ELF-1 (cell line): ENCODE measurements at regions not wholly inside any gene's neighbourhood (a gene's known extent, or its start where the extent isn't known, plus 50 kb on each side); places are given as distances from the start of the nearest gene placed in this dataset.
A peak's percentile ranks its signal among the peaks of the same experiment; 100 is the strongest.

Source experiments
- DNase-seq: peaks from one replicate; pipeline ENCODE4 v3.0.0-alpha.2; 2016; ENCODE audit warnings: low read depth, low spot score

DNA sequence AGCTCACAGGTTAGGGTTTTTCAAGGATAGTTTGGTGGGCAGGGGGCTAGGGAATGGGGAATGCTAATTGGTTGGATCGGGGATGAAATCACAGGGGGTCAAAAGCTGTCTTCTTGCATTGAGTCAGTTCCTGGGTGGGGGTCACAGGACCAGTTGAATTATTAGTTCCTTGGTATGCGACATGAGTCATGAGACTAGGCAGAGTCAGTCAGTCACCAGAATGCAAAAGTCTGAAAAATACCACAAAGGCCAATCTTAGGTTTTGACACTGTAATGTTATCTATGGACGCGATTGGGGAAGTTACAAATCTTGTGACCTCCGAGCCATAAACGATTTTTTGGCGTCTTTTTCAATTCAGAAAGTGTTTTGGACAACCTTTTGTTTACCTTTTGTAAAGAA lies 101.2 kb downstream of the ZNF519 start:
- no peak for DNase-seq

DNA sequence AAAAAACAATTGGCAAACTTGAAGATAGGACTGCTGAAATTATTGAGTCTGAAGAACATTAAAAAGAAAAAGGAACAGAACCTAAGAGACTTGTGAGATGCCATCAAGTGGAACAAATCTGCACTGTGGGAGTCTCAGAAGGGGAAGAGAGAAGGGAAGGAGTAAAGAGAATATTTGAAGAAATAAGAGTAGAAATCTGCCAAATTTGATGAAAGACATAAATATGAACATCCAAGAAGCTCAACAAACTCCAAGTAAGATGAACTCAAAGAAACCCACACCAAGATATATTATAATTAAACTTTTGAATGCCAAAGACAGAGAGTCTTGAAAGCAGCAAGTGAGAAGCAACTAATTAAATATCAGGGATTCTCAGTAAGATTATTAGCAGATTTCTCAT lies 102.7 kb downstream of the ZNF519 start:
- no peak for DNase-seq

DNA sequence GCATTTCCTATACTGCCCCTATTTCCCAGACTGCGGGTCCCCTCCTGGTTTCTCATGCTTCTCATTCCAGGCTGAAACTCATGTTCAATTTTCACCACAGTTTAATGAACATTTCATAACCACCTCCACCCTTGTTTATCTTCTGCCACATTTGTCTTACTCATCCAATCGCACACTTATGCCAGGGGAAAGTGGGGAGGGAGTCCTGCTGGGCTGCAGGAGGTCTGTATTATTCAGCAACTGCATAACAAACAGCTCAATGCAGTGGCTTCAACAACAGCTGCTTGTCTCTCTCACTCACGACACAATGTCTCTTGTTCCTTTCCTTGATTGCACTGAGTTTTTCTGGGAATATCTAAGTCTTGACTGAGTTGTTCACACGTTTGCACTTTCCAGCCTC lies 106.0 kb downstream of the ZNF519 start:
- peak; percentile 16 for DNase-seq

DNA sequence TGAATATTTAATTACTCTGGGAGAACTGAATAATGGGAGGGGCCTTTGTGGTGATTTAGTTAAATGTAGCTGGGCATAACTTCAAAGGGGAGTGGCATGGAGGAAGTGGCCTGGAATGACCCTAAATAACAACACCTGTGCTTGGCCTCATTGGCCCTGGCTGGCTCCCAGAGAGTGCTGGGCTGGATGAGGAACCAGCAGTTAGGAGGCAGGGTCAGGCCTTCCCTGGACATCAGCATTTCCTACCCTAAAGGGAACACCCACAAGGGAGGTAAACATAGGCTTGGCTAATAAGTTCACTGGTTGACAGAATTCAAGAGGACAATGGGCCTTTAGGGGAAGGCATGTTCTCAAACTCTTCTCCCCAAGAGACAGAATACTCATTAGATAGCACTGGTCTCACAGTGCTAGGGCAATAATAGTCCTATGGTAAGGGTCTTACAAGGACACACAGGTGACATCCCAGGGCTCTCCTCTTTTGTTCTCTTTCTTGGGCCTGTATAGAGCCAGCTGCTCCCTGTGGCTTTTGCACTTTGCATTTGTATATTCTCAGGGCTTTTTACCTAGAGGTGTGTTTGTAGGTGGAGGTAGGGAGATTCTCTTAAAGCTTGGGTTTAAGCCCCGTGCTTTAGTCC lies 106.8 kb downstream of the ZNF519 start:
- DNase-seq: peak; percentile 64

DNA sequence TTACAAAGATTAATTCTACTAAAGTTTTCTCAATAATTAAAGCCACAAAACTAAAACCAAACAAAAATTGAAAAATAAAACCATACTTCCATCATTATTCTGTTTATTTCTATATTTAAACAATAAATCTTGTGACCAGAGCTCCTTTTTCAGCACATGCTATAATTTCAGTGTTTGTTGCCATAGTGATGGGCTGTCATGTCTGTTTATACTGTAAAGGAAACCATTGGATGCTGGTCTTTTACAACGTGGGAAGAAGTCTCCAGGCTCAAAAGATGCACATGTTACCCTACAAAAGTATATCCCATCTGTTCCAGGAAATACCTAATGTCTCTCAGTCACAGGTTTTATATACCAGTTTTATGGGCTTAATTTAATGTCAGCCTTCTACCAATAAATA lies 100.1 kb upstream of the MC2R start:
- no peak for DNase-seq

DNA sequence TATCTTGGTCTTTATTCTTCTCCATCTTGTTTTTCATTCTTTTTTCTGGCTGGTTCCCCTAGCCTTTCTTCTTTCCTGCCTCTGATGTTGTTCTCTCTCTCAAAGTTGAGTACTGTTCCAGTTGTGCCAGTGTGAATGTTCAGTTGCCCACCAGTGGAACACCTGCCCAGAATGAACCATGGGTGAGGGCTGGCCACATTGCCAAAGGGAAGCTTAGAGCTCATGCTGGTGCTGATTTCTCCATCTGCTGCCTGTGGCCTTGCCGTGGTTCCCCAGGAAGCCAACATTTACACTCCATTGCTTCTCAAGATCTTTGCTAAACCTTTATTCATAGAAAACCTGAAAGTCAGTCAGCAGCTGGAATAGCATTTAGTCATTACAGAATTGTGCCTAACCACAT lies 99.1 kb upstream of the MC2R start:
- no peak for DNase-seq

DNA sequence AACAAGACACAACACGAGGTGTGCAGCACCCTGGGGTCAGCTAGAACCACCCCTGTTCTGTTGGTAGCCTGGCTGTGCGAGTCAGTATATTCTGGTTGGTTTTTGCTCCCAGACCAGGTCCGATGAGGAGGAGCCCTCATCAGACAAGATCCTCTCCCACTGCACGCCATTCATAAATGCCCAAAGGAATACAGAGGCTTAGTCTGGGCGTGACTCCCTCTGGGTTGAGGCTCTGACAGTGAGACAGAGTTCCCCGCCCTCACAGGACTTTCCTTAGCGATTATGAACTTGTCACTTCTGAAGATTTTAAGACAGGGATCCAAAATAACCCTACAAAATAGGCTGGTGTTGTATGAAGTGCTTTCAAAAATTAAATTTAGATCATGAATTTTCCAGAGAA lies 85.5 kb upstream of the MC2R start:
- no peak for DNase-seq

DNA sequence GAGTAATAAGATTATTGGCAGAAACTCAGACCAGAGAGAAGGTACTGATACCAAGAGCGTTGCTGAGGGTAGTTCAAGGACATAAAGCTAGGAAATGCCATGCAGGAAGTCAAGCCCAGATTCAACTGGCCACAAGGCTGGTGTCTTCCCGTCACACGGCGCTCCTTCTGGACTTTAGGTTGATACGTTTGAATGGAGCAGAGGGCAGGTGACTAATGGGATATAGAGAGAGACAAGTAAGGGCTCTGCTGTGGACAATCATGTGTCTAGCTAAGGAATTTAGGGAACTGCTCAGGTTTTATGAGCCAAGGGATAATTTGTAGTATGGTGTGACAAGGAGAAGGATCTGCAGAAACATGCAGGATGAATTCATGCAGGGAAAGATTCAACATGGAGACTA lies 83.9 kb upstream of the MC2R start:
- DNase-seq: no peak

DNA sequence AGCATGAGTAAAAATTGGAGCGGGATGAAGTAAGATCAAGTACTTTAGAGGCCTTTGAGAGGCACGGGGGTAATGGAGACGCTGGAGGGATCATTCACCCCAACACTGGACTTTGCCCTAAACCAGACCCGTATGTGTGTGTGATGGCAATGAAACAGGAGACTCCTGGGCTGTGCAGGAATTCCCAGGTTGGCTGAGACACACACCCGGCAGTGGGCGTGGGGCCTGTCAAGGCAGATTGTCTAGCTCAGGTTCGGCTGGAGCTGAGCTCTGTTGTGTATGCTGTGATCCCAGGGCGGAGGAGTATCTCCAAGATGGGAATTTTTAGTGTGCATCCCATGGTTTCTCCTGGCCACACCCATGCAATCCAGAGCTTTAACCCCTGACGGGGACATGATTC lies 83.2 kb upstream of the MC2R start:
- no peak for DNase-seq

DNA sequence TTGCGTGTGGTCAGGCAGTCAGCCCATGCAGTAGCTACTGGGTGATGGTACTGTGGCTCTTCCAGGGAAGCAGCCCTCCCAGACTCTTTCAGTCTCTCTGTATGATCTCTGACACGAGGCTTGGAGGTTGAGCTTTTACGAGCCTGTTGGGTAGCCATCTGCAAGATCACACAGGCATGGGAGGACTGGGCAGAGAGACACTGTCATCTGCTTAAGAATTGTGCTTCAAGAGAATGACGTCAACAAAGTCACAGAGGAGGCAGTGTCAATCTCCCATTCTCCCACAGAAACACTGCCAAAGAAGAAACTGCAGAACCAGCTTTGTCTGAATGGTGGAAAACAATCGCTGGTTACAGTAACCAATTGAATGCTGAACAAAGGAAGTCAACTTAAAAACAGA lies 78.4 kb upstream of the MC2R start:
- peak; percentile 3 for DNase-seq

DNA sequence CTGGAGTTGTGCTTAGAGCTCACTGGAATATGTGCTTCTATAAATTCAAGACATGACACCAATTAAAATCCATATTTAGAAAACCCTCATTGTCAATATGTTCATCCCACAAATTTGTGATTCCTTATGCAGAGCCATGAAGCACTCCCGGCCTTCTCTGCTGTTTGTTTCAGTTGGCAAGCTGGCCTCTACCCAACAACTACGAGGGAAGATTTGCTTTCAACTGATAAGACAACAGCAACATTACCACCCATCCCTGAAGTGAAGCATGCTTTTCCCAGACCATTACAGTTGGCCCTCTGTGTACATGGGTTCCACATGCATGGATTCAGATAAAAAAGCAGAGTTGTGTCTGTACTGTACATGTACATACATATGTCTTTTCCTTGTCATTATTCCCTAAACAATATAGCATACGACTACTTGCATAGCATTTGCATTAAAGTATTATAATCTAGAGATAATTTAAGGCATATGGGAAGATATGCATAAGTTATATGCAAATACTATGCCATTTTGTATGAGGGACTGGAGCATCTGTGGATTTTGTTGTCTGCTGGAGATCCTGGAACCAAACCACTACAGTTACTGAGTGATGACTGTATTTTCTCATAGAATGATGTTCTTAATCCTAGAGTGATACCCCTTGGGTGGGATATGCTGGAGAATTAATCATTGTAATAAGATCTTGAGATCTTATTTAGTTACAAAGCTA lies 77.6 kb upstream of the MC2R start:
- no peak for DNase-seq

DNA sequence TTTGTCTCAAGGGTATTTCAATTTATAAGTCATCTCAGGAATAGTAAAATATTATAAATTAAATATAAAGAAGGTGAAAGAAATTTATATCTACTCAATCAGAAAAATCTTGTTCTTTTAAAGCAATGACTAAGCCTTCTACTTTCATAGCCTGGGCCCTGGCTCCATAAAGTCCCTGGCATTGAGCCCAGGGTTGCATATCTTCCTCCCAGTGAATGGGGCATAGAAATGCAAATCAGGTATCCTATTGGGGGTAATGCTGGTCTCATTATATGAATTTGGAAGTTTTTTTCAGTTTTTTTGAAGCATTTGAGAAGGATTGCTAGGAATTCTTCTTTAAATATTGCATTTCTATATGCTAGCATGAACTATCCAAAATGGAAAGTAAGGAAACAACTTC lies 73.9 kb upstream of the MC2R start:
- no peak for DNase-seq

DNA sequence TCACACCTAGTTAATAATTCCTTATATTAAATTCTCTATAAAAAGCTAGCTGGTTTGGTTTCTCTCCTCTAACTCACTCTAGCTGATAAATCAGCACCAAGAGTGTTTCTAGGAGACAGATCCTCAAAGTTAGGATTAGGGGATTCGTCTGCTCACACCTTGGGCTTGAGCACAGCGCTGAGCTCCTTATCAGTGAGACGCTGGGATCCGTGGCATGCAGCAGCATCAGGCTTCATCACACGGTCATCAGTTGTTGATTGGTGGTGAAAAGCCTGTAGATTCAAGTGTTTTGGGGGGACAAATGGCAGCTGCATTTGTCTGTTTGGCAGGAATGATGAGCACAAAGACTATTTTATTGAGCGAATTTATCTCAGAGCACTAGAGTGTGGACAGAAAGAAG lies 72.6 kb upstream of the MC2R start:
- DNase-seq: no peak

DNA sequence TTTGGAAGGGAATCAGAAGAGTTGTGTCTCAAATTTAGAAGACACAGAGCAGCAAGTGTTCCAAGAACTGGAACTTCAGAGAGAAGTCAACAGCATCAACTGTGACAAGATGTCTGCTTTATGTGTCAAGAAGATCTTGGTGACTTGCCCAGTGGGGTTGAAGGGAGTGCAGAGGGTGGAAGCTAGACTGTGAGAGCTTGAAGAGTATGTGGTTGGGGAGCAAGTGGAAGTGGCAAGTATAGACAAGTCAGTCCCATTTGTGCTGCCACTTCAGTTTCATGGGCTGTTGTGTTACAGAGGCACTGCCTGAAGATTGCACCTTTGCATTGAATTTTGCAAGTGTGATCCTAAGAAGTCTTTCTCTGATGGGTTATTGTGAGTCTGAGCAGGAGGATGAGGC lies 68.7 kb upstream of the MC2R start:
- DNase-seq: no peak

DNA sequence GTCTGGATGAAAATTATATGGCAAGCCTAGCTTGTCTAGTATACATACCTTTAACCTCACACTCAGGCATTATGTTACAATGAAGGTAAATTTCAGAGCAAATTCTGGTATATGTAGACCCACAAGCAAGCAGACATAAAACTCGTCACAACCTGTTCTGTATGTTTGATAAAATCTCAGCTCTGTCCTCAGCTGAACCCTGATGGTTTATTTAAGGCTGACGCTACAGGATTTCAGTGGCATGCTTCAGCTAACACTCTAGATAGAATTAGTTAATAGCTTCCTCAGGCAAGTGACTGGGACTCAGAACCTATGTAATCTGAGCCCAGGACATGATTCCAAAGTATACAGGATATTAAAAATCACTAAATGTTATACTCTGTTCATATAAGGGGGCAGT lies 68.2 kb upstream of the MC2R start:
- no peak for DNase-seq

DNA sequence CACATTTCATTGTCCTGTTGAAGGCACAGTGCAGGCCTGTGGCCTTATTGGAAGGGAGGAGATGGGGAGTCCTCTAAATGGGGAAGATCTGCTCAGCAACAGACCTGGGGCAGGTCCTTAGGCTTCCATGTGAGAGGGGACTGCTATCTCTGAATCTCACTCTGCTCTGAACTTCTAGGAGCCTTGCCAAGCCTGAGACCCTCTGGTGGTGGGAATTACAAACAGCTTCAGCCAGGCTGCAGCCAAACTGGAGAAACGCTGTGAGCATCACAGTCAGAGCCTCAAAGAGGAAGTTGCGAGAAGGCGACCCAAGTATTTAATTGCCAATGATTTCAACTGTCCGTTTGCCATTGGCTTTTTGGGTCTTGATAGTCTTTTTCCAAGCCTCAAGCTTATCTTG lies 66.8 kb upstream of the MC2R start:
- DNase-seq: peak; percentile 87

DNA sequence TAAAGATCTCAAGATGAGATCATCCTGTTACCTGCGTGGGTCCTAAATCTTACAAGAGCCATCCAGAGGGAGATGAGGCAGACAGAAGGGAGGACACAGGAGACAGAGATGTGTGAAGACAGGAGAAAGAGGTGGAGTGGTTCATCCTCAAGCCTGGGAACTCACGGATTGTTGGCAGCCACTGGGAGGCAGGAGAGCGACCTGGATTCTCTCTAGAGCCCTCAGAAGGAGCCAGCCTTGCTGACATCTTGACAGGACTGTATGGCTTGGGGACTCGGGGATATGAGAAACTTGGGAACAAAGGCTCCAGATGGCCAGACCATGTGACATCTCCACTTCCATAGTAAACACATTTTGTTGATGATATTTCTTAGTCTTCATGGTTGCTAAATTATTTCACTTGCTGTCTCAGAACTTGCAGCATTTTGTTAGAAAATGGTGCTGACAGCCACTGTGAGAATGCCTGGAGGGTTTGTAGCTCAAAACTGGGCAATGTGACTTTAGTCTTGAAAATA lies 57.8 kb upstream of the MC2R start:
- peak; percentile 32 for DNase-seq
